Osteocyte (in vitro differentiated cells): ENCODE measurements at regions not wholly inside any gene's neighbourhood (a gene's known extent, or its start where the extent isn't known, plus 50 kb on each side); places are given as distances from the start of the nearest gene placed in this dataset.

Experiments
- DNase-seq: peaks from one replicate; pipeline ENCODE4 v3.0.0; 2021; ENCODE audit warnings: mixed read lengths; ENCODE audit not compliant: unreplicated experiment; ENCODE audit errors: extremely low spot score
- H3K27ac Mint-ChIP-seq: one replicate; pipeline ENCODE4 v1.8.0; 2021; ENCODE audit warnings: mild to moderate bottlenecking, mixed read lengths; ENCODE audit not compliant: unreplicated experiment
- H3K27me3 Mint-ChIP-seq: one replicate; pipeline ENCODE4 v1.8.0; 2021; ENCODE audit warnings: mixed read lengths; ENCODE audit not compliant: unreplicated experiment
- H3K36me3 Mint-ChIP-seq: one replicate; pipeline ENCODE4 v1.8.0; 2021; ENCODE audit warnings: mixed read lengths; ENCODE audit not compliant: unreplicated experiment
- H3K4me1 Mint-ChIP-seq: one replicate; pipeline ENCODE4 v1.8.0; 2021; ENCODE audit warnings: mixed read lengths; ENCODE audit not compliant: unreplicated experiment
- H3K4me3 Mint-ChIP-seq: one replicate; pipeline ENCODE4 v1.8.0; 2021; ENCODE audit warnings: mild to moderate bottlenecking, moderate library complexity, mixed read lengths; ENCODE audit not compliant: unreplicated experiment
- H3K9me3 Mint-ChIP-seq: one replicate; pipeline ENCODE4 v1.8.0; 2021; ENCODE audit warnings: mixed read lengths; ENCODE audit not compliant: unreplicated experiment
- CTCF ChIP-seq: fragments of 200-600 bp; sonication (generic); IDR thresholded peaks from 2 replicates; pipeline ENCODE4 v1.5.0; 2021; ENCODE audit warnings: antibody characterized with exemption, mild to moderate bottlenecking, moderate library complexity

DNA sequence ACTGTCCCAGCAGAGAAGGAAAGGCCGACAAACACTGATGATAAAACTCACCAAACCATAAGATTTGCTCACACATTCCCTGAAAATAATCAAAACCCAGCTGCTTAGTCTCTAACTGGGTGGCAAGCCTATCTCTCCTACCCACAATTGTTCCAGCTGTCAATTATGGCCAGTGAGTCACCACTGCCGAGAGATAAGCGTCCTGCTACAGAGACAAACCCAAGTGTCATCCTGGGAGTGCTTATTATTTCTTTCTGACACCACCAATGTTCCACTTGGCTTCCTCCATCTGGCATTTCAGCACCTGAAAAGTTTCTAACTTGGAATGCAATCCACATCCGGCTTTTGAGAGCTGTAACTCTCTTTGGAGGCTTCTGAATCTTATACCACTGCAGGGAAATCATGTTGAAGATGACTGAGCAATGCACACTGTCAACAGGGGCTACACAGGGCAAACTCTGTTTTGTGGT lies 51.5 kb upstream of the VAV3 start:
- no peak for DNase-seq
- Mint-ChIP-seq H3K27me3 (no peaks in the 10 kb centered on the region), H3K9me3 (no peaks in the 10 kb centered on the region), H3K4me1 (no peaks in the 10 kb centered on the region), H3K4me3 (no peak overlapping the region), H3K27ac (no peak overlapping the region), H3K36me3 (no peaks in the 10 kb centered on the region)
- TF ChIP-seq CTCF: no peak
